Loucy (cell line): ENCODE measurements at regions not wholly inside any gene's neighbourhood (a gene's known extent, or its start where the extent isn't known, plus 50 kb on each side); places are given as distances from the start of the nearest gene placed in this dataset.

Experiments used
- H2AFZ ChIP-seq: fragments of 200-600 bp; sonication (generic); 2 replicates; pipeline ENCODE4 v1.6.0; 2016; ENCODE audit warnings: antibody characterized with exemption, mild to moderate bottlenecking, low read length, moderate library complexity
- H3F3A ChIP-seq: fragments of 200-600 bp; 2 replicates; pipeline ENCODE4 v1.6.0; 2016; ENCODE audit warnings: antibody characterized with exemption, low read depth, mild to moderate bottlenecking
- H3K27me3 ChIP-seq: fragments of 200-600 bp; sonication (generic); 2 replicates; pipeline ENCODE4 v1.6.1; 2014; ENCODE audit warnings: low read length, mild to moderate bottlenecking; ENCODE audit not compliant: insufficient read depth, poor library complexity, severe bottlenecking
- H3K36me3 ChIP-seq: fragments of 200-600 bp; sonication (generic); 2 replicates; pipeline ENCODE4 v1.6.1; 2016; ENCODE audit warnings: low read length; ENCODE audit not compliant: insufficient read depth
- H3K4me1 ChIP-seq: fragments of 200-600 bp; sonication (generic); 2 replicates; pipeline ENCODE4 v1.5.1; 2014; ENCODE audit warnings: low read length, mild to moderate bottlenecking; ENCODE audit not compliant: insufficient read depth, poor library complexity, severe bottlenecking
- H3K4me2 ChIP-seq: fragments of 200-600 bp; sonication (generic); 2 replicates; pipeline ENCODE4 v1.6.0; 2014; ENCODE audit warnings: antibody characterized with exemption, low read length, low read depth, mild to moderate bottlenecking; ENCODE audit not compliant: poor library complexity, severe bottlenecking
- H3K4me3 ChIP-seq: fragments of 200-600 bp; sonication (generic); 2 replicates; pipeline ENCODE4 v1.5.1; 2014; ENCODE audit warnings: low read length, mild to moderate bottlenecking, mixed read lengths; ENCODE audit not compliant: poor library complexity, severe bottlenecking
- H3K79me2 ChIP-seq: fragments of 200-600 bp; sonication (generic); 2 replicates; pipeline ENCODE4 v1.6.1; 2014; ENCODE audit warnings: low read length; ENCODE audit not compliant: insufficient read depth
- H3K9ac ChIP-seq: fragments of 200-600 bp; sonication (generic); 2 replicates; pipeline ENCODE4 v1.6.0; 2014; ENCODE audit warnings: mild to moderate bottlenecking, low read depth, low read length, moderate library complexity; ENCODE audit not compliant: poor library complexity, severe bottlenecking
- H3K9me2 ChIP-seq: fragments of 200-600 bp; sonication (generic); replicated peaks from 2 replicates; pipeline ENCODE4 v1.6.1; 2016; ENCODE audit warnings: low read depth, low read length, mixed read lengths
- H3K9me3 ChIP-seq: fragments of 200-600 bp; sonication (generic); 2 replicates; pipeline ENCODE4 v1.6.1; 2014; ENCODE audit warnings: mild to moderate bottlenecking, antibody characterized with exemption, low read length, low read depth; ENCODE audit not compliant: insufficient read depth
- H4K20me1 ChIP-seq: fragments of 200-600 bp; sonication (generic); 2 replicates; pipeline ENCODE4 v1.6.0; 2014; ENCODE audit warnings: antibody characterized with exemption, low read length, mild to moderate bottlenecking; ENCODE audit not compliant: insufficient read depth, poor library complexity, severe bottlenecking
- CTCF ChIP-seq: fragments of 200-600 bp; sonication (generic); conservative IDR thresholded peaks from 2 replicates; pipeline ENCODE4 v1.5.1; 2014; ENCODE audit warnings: mild to moderate bottlenecking, antibody characterized with exemption, low read length
- EZH2phosphoT487 ChIP-seq: fragments of 200-600 bp; IDR thresholded peaks from 2 replicates; pipeline ENCODE4 v1.6.1; 2018; ENCODE audit warnings: antibody characterized with exemption, mild to moderate bottlenecking, moderate library complexity, borderline replicate concordance

GRCh38 chr6:14655201-14656061, 537.9 kb downstream of the CD83 start:
- H3K9me2 ChIP-seq: no peaks in the 10 kb centered on the region
- no peak for TF ChIP-seq EZH2phosphoT487
- TF ChIP-seq CTCF: no peak
- no peaks in the 10 kb centered on the region for H4K20me1 ChIP-seq
- no peaks in the 10 kb centered on the region for H3F3A ChIP-seq
- peak overlapping the region; percentile 44 for H3K4me2 ChIP-seq
- H3K4me1 ChIP-seq: peaks cover 78% of the 10 kb centered on the region
- H3K9me3 ChIP-seq: no peaks in the 10 kb centered on the region
- peak overlapping the region; percentile 55 for H3K9ac ChIP-seq
- H3K27me3 ChIP-seq: no peaks in the 10 kb centered on the region
- H3K79me2 ChIP-seq: no peaks in the 10 kb centered on the region
- H3K36me3 ChIP-seq: no peaks in the 10 kb centered on the region
- H3K4me3 ChIP-seq: peak overlapping the region; percentile 22
- peak overlapping the region; percentile 56; the same call in 1 of the 2 replicates for H2AFZ ChIP-seq

- Histone ChIP-seq H3K4me2 (peak overlapping the region; percentile 44), H3K79me2 (no peaks in the 10 kb centered on the region), H3K36me3 (no peaks in the 10 kb centered on the region), H3K4me3 (peak overlapping the region; percentile 22), H3K27me3 (no peaks in the 10 kb centered on the region), H2AFZ (peak overlapping the region; percentile 56; the same call in 1 of the 2 replicates), H3F3A (peaks cover 4% of the 10 kb centered on the region; the same call in 1 of the 2 replicates), H3K9ac (peak overlapping the region; percentile 55), H3K4me1 (peaks cover 81% of the 10 kb centered on the region), H3K9me2 (no peaks in the 10 kb centered on the region), H4K20me1 (no peaks in the 10 kb centered on the region), H3K9me3 (no peaks in the 10 kb centered on the region)
- no peak for TF ChIP-seq EZH2phosphoT487
- no peak for TF ChIP-seq CTCF
Measured at GRCh38 chr6:14656078-14656521, 538.5 kb downstream of the CD83 start.

GRCh38 chr6:14656649-14657048, 539.1 kb downstream of the CD83 start:
- peak overlapping the region; percentile 2; the same call in 1 of the 2 replicates for H2AFZ ChIP-seq
- peak overlapping the region; percentile 22 for H3K4me3 ChIP-seq
- H3K9me3 ChIP-seq: no peaks in the 10 kb centered on the region
- peak overlapping the region; percentile 44 for H3K4me2 ChIP-seq
- peaks cover 81% of the 10 kb centered on the region for H3K4me1 ChIP-seq
- TF ChIP-seq CTCF (no peak), EZH2phosphoT487 (no peak)
- no peaks in the 10 kb centered on the region for H3K27me3 ChIP-seq
- H3K9ac ChIP-seq: peak overlapping the region; percentile 55
- H3K36me3 ChIP-seq: no peaks in the 10 kb centered on the region
- no peaks in the 10 kb centered on the region for H3K79me2 ChIP-seq
- no peaks in the 10 kb centered on the region for H3K9me2 ChIP-seq
- H3F3A ChIP-seq: peaks cover 4% of the 10 kb centered on the region; the same call in 1 of the 2 replicates
- H4K20me1 ChIP-seq: no peaks in the 10 kb centered on the region
